ENCODE measurements at regions not wholly inside any gene's neighbourhood (a gene's known extent, or its start where the extent isn't known, plus 50 kb on each side); places are given as distances from the start of the nearest gene placed in this dataset.

DNA sequence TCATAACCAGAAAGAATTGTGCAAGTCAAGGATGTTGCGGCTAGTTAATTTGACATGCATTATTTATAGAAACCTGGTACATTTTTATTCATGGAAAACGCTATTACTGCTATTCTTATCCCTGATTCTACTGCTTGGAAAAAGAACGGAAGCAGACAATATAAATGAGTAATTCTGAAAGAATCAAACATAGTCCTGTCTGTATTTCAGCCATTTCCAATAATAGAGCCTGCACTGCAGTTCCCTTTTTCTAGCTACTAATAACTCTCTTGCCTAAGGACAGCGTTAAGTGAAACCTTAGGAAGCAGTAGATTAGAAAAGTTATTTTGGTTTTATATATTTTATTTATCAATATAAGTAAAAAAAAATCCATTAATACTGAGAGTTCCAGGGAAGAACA, 414.9 kb downstream of the CYLC2 start:
- ChIA-PET CTCF (no interaction called here), POLR2A (no interaction called here)
- Histone ChIP-seq H3K4me3 (ENCODE audit: low read depth in 2 of 2, low read length in 2 of 2) (no peak overlapping the region), H3K36me3 (ENCODE audit: control insufficient read depth, insufficient read depth, low read length) (no peaks in the 10 kb centered on the region), H3K4me1 (ENCODE audit: control insufficient read depth, insufficient read depth, low read length) (no peaks in the 10 kb centered on the region), H3K9me3 (ENCODE audit: control insufficient read depth, insufficient read depth, low read depth, low read length) (no peaks in the 10 kb centered on the region), H3K27ac (ENCODE audit: low read length) (no peak overlapping the region), H3K27me3 (ENCODE audit: control insufficient read depth, insufficient read depth, low read length) (no peaks in the 10 kb centered on the region)
- intact Hi-C loops (cut with micrococcal nuclease; ENCODE audit: unreplicated experiment) (no loop called here), in situ Hi-C loops (cut with HindIII; ENCODE audit: low pct_unique_long_range_greater_than_20kb, low sequenced_read_pairs) (no loop called here)
- no peak for TF ChIP-seq POLR2AphosphoS5 (IDR thresholded peaks at IDR 0.05; ENCODE audit: low read depth, low read length)
- TF ChIP-seq SIN3A (IDR thresholded peaks at IDR 0.05; ENCODE audit: borderline replicate concordance, insufficient read depth, low read depth, low read length): no peak
- TF ChIP-seq, protein P1, sequence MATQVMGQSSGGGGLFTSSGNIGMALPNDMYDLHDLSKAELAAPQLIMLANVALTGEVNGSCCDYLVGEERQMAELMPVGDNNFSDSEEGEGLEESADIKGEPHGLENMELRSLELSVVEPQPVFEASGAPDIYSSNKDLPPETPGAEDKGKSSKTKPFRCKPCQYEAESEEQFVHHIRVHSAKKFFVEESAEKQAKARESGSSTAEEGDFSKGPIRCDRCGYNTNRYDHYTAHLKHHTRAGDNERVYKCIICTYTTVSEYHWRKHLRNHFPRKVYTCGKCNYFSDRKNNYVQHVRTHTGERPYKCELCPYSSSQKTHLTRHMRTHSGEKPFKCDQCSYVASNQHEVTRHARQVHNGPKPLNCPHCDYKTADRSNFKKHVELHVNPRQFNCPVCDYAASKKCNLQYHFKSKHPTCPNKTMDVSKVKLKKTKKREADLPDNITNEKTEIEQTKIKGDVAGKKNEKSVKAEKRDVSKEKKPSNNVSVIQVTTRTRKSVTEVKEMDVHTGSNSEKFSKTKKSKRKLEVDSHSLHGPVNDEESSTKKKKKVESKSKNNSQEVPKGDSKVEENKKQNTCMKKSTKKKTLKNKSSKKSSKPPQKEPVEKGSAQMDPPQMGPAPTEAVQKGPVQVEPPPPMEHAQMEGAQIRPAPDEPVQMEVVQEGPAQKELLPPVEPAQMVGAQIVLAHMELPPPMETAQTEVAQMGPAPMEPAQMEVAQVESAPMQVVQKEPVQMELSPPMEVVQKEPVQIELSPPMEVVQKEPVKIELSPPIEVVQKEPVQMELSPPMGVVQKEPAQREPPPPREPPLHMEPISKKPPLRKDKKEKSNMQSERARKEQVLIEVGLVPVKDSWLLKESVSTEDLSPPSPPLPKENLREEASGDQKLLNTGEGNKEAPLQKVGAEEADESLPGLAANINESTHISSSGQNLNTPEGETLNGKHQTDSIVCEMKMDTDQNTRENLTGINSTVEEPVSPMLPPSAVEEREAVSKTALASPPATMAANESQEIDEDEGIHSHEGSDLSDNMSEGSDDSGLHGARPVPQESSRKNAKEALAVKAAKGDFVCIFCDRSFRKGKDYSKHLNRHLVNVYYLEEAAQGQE (IDR thresholded peaks at IDR 0.05; ENCODE audit: insufficient read depth in 1 of 2, low read depth in 2 of 2, low read length in 1 of 2): no peak
- TF ChIP-seq TCF7L2 (IDR thresholded peaks at IDR 0.05; ENCODE audit: low read depth, low read length): no peak
- TF ChIP-seq, protein P2, sequence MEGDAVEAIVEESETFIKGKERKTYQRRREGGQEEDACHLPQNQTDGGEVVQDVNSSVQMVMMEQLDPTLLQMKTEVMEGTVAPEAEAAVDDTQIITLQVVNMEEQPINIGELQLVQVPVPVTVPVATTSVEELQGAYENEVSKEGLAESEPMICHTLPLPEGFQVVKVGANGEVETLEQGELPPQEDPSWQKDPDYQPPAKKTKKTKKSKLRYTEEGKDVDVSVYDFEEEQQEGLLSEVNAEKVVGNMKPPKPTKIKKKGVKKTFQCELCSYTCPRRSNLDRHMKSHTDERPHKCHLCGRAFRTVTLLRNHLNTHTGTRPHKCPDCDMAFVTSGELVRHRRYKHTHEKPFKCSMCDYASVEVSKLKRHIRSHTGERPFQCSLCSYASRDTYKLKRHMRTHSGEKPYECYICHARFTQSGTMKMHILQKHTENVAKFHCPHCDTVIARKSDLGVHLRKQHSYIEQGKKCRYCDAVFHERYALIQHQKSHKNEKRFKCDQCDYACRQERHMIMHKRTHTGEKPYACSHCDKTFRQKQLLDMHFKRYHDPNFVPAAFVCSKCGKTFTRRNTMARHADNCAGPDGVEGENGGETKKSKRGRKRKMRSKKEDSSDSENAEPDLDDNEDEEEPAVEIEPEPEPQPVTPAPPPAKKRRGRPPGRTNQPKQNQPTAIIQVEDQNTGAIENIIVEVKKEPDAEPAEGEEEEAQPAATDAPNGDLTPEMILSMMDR (IDR thresholded peaks at IDR 0.05): no peak
- BruUV-seq (replicated peaks): no TSS peak
- no peak for ATAC-seq
- DNase-seq (ENCODE audit: low read depth, low spot score): no peak

DNA sequence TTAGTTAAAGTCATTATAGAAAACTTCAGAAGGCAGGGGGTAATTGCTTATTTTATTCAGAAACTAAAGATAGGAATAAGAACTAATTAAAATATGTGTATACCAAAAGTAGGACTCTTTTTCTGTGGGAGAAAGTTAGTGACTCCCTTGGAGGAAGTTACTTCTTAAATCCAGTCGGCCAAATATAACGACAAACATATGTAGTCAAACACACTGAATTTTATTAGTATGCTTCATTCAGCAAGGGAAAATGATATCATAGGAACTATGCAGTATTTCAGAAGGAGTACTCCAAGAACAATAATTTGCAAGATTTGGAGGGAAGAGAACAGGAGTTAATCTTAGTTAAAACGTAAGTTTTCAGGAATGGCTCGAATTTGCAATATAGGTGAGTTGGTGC, 432.6 kb downstream of the CYLC2 start:
- Histone ChIP-seq H3K36me3 (ENCODE audit: control insufficient read depth, insufficient read depth, low read length) (no peaks in the 10 kb centered on the region), H3K4me3 (ENCODE audit: low read depth in 2 of 2, low read length in 2 of 2) (no peak overlapping the region), H3K27ac (ENCODE audit: low read length) (no peak overlapping the region), H3K9me3 (ENCODE audit: control insufficient read depth, insufficient read depth, low read depth, low read length) (no peaks in the 10 kb centered on the region), H3K27me3 (ENCODE audit: control insufficient read depth, insufficient read depth, low read length) (no peaks in the 10 kb centered on the region), H3K4me1 (ENCODE audit: control insufficient read depth, insufficient read depth, low read length) (no peaks in the 10 kb centered on the region)
- no TSS peak for BruUV-seq (replicated peaks)
- POLR2A ChIA-PET: no interaction called here
- no peak for DNase-seq (ENCODE audit: low read depth, low spot score)
- in situ Hi-C loops (cut with HindIII; ENCODE audit: low pct_unique_long_range_greater_than_20kb, low sequenced_read_pairs) (no loop called here), intact Hi-C loops (cut with micrococcal nuclease; ENCODE audit: unreplicated experiment) (no loop called here)
- TF ChIP-seq POLR2AphosphoS5 (IDR thresholded peaks at IDR 0.05; ENCODE audit: low read depth, low read length) (no peak), SIN3A (IDR thresholded peaks at IDR 0.05; ENCODE audit: borderline replicate concordance, insufficient read depth, low read depth, low read length) (no peak), TCF7L2 (IDR thresholded peaks at IDR 0.05; ENCODE audit: low read depth, low read length) (no peak)
- TF ChIP-seq, protein P2 (IDR thresholded peaks at IDR 0.05): no peak
- TF ChIP-seq, protein P1 (IDR thresholded peaks at IDR 0.05; ENCODE audit: insufficient read depth in 1 of 2, low read depth in 2 of 2, low read length in 1 of 2): no peak
- CTCF ChIA-PET: no interaction called here
- ATAC-seq: no peak
